T-cell (primary cell): ENCODE measurements at regions not wholly inside any gene's neighbourhood (a gene's known extent, or its start where the extent isn't known, plus 50 kb on each side); places are given as distances from the start of the nearest gene placed in this dataset.

Source experiments
- ATAC-seq, 4 experiments: fragments of 200-7000 bp in 3 of 4; fragments of 150-1000 bp in 1 of 4; cut with Tn5 transposase; replicated peaks in 1 of 4; 1 replicate in 3 of 4; 2 replicates in 1 of 4; pipeline ENCODE4 v1.10.0; 2021; ENCODE audit warnings: moderate library complexity in 3 of 4, mild to moderate bottlenecking in 2 of 4, moderate number of reproducible peaks in 1 of 4
- CTCF ChIA-PET, 2 donors: fragments of 300-600 bp; sonication (Branson Sonifier 250); formaldehyde crosslinking; loops; one replicate each; lab custom pipeline; 2022; ENCODE audit warnings: antibody characterized with exemption in 2 of 2; lab: Charles Lee
- POLR2A ChIA-PET, 2 donors: fragments of 300-600 bp; sonication (Branson Sonifier 250); formaldehyde crosslinking; loops; one replicate each; lab custom pipeline; 2022; ENCODE audit warnings: antibody characterized with exemption in 2 of 2; lab: Charles Lee
- DNase-seq, 35 experiments: peaks; one replicate each; pipeline versions ENCODE4 v3.0.0 to v3.0.0-alpha.2; 2013 to 2023
- H3K27ac ChIP-seq: one replicate; pipeline ENCODE4 v1.5.1; 2013; ENCODE audit warnings: low read length
- H3K27me3 ChIP-seq, 2 experiments: replicated peaks in 1 of 2; 1 replicate in 1 of 2; 2 replicates in 1 of 2; pipeline versions ENCODE4 v1.6.1 to v1.7.0; 2013; ENCODE audit warnings: low read length in 1 of 2, mixed read lengths in 1 of 2; ENCODE audit not compliant: control insufficient read depth in 2 of 2, insufficient read depth in 2 of 2; ENCODE audit errors: extremely low read depth in 1 of 2
- H3K36me3 ChIP-seq, 2 donors: 1 replicate in 1 of 2; 2 replicates in 1 of 2; pipeline versions ENCODE4 v1.6.1 to v1.7.0; 2013; ENCODE audit warnings: low read length in 1 of 2; ENCODE audit not compliant: control insufficient read depth in 2 of 2, insufficient read depth in 1 of 2; ENCODE audit errors: extremely low read depth in 1 of 2
- H3K4me1 ChIP-seq, 2 experiments: 1 replicate in 1 of 2; 2 replicates in 1 of 2; pipeline versions ENCODE4 v1.6.1 to v1.7.0; 2013; ENCODE audit warnings: low read length in 2 of 2, mixed read lengths in 1 of 2; ENCODE audit not compliant: insufficient read depth in 2 of 2, control insufficient read depth in 1 of 2; ENCODE audit errors: extremely low read depth in 1 of 2
- H3K4me3 ChIP-seq, 2 donors: 1 replicate in 1 of 2; 2 replicates in 1 of 2; pipeline versions ENCODE4 v1.5.1 to v1.7.0; 2013; ENCODE audit warnings: mild to moderate bottlenecking in 2 of 2, low read length in 1 of 2, moderate library complexity in 1 of 2; ENCODE audit not compliant: control insufficient read depth in 1 of 2; ENCODE audit errors: extremely low read depth in 1 of 2
- H3K9me3 ChIP-seq: 2 replicates; pipeline ENCODE4 v1.7.0; 2013
- H3K27ac Mint-ChIP-seq, 2 donors: one replicate each; pipeline ENCODE4 v1.8.0; 2020 to 2021; ENCODE audit warnings: mild to moderate bottlenecking in 2 of 2, mixed read lengths in 2 of 2
- H3K27me3 Mint-ChIP-seq, 2 donors: one replicate each; pipeline ENCODE4 v1.8.0; 2021 to 2022; ENCODE audit warnings: mixed read lengths in 2 of 2
- H3K36me3 Mint-ChIP-seq: one replicate; pipeline ENCODE4 v1.8.0; 2021; ENCODE audit warnings: mixed read lengths
- H3K4me1 Mint-ChIP-seq, 3 donors: one replicate each; pipeline ENCODE4 v1.8.0; 2020 to 2022; ENCODE audit warnings: mixed read lengths in 3 of 3, mild to moderate bottlenecking in 1 of 3
- H3K4me3 Mint-ChIP-seq, 3 donors: one replicate each; pipeline ENCODE4 v1.8.0; 2020 to 2022; ENCODE audit warnings: mild to moderate bottlenecking in 3 of 3, mixed read lengths in 3 of 3, moderate library complexity in 3 of 3
- H3K9me3 Mint-ChIP-seq, 3 donors: one replicate each; pipeline ENCODE4 v1.8.0; 2020 to 2022; ENCODE audit warnings: mixed read lengths in 3 of 3
- WGBS: methylation state at CpG from one replicate; pipeline ENCODE4 v1.1.5; 2013; ENCODE audit warnings: missing lambda C conversion rate; ENCODE audit not compliant: insufficient coverage; 5-methylcytosine and 5-hydroxymethylcytosine counted together

DNA sequence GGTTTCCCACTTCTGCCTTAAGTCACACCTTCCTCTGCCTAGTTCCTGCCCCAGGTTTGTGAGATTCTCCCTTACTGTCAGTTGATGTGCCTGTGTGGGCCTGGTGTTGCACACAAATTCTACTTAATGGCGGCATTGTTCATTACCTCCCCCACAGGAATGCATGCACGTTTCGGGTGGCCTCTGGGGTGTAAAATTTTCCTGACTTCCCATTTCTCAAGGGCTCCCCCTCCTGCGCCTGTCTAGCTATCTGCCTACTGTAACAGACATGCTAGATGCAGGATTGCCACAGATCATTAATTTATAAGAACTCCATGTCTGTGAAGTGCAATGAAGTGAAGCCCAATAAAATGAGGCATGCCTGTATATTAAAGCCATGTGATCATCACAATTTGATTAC is 1466.3 kb downstream of the PCDH9 start:
- Histone ChIP-seq H3K9me3 (no peaks in the 10 kb centered on the region), H3K27ac (no peak overlapping the region), H3K36me3 (no peaks in the 10 kb centered on the region), H3K27me3 (no peaks in the 10 kb centered on the region), H3K4me3 (no peak overlapping the region), H3K4me1 (no peaks in the 10 kb centered on the region)
- no peaks in the 10 kb centered on the region for H3K4me1 Mint-ChIP-seq
- H3K36me3 Mint-ChIP-seq, result no peaks in the 10 kb centered on the region
- DNase-seq, result no peak
- ATAC-seq, result no peak
- H3K9me3 Mint-ChIP-seq, result peaks cover 16 to 22% (median 17%) of the 10 kb centered on the region in 3 donors
- H3K27me3 Mint-ChIP-seq, result no peaks in the 10 kb centered on the region
- no peak overlapping the region for H3K27ac Mint-ChIP-seq
- ChIA-PET CTCF (no interaction called here), POLR2A (no interaction called here)
- 100% methylated on average over 1 of the region's 4 CpGs for WGBS
- H3K4me3 Mint-ChIP-seq, result no peak overlapping the region

DNA sequence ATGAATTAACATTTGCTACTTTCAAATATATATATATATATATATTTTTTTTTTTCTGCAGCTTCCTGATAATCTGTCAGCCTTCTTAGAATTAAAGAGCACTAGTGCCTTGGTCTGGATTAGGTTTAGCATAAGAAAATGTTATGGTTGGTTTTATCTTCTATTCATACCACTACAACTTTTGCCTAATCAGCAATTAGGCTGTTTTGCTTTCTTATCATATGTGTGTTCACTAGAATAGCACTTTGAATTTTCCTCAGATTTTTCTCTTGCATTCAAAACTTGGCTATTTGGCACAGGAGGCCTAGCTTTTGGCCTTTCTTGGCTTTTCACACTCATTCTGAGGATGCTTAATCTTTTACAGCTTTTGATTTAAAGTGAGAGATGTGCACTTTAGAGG is 1468.1 kb downstream of the PCDH9 start:
- Histone ChIP-seq H3K4me3 (no peak overlapping the region), H3K27me3 (no peaks in the 10 kb centered on the region), H3K9me3 (no peaks in the 10 kb centered on the region), H3K36me3 (no peaks in the 10 kb centered on the region), H3K27ac (no peak overlapping the region), H3K4me1 (no peaks in the 10 kb centered on the region)
- DNase-seq (no peak), ATAC-seq (no peak)
- Mint-ChIP-seq H3K36me3 (no peaks in the 10 kb centered on the region), H3K27ac (no peak overlapping the region), H3K27me3 (no peaks in the 10 kb centered on the region), H3K4me3 (no peak overlapping the region), H3K9me3 (peaks cover 13 to 31% (median 18%) of the 10 kb centered on the region in 3 donors), H3K4me1 (no peaks in the 10 kb centered on the region)
- POLR2A ChIA-PET, result interaction anchor here in 1 of 2 donors (0.6 kb wide), 1 partner anchor 28 kb away, joined by 3 read pairs; no protein-coding TSS in a partner anchor
- CTCF ChIA-PET, result no interaction called here

- peaks cover 10 to 30% (median 21%) of the 10 kb centered on the region in 3 donors for H3K9me3 Mint-ChIP-seq
- no peak overlapping the region for H3K4me3 ChIP-seq
- no peaks in the 10 kb centered on the region for H3K4me1 Mint-ChIP-seq
- ATAC-seq (no peak), DNase-seq (no peak)
- CTCF ChIA-PET, result no interaction called here
- H3K27me3 Mint-ChIP-seq, result no peaks in the 10 kb centered on the region
- no peaks in the 10 kb centered on the region for H3K9me3 ChIP-seq
- no peak overlapping the region for H3K27ac ChIP-seq
- 78% methylated on average over 5 of the region's 5 CpGs for WGBS
- no peaks in the 10 kb centered on the region for H3K4me1 ChIP-seq
- no peak overlapping the region for H3K27ac Mint-ChIP-seq
- POLR2A ChIA-PET, result no interaction called here
- no peak overlapping the region for H3K4me3 Mint-ChIP-seq
- no peaks in the 10 kb centered on the region for H3K36me3 Mint-ChIP-seq
- H3K36me3 ChIP-seq, result no peaks in the 10 kb centered on the region
- H3K27me3 ChIP-seq, result no peaks in the 10 kb centered on the region
These were observed 1474.0 kb downstream of the PCDH9 start for GRCh38 chr13:65756071-65756671.

DNA sequence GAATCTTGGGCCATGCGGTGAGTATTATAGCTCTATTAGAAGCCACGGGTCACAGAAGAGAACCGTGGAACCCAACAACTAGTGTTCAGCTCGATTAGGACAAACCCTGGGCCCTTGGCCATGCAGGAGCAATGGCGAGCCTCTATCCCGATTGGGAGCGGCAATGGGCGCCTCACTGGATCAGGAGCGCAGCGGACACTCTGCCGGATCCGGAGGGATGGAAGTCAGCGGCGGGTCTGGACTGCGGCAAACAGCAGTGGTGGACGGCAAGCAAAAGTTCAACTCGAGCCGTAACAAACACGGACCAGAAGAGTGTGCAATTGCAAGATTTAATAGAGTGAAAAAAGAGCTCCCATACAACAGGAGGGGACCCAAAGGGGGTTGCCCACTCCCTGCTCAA is 1481.9 kb downstream of the PCDH9 start:
- Mint-ChIP-seq H3K4me1 (no peaks in the 10 kb centered on the region), H3K4me3 (no peak overlapping the region), H3K9me3 (peaks cover 6 to 17% (median 15%) of the 10 kb centered on the region in 3 donors), H3K27me3 (no peaks in the 10 kb centered on the region), H3K27ac (no peak overlapping the region), H3K36me3 (no peaks in the 10 kb centered on the region)
- Histone ChIP-seq H3K9me3 (no peaks in the 10 kb centered on the region), H3K27ac (no peak overlapping the region), H3K36me3 (no peaks in the 10 kb centered on the region), H3K4me1 (no peaks in the 10 kb centered on the region), H3K27me3 (no peaks in the 10 kb centered on the region), H3K4me3 (no peak overlapping the region)
- ATAC-seq, result no peak
- 95% methylated on average over 14 of the region's 19 CpGs for WGBS
- ChIA-PET CTCF (no interaction called here), POLR2A (no interaction called here)
- no peak for DNase-seq

DNA sequence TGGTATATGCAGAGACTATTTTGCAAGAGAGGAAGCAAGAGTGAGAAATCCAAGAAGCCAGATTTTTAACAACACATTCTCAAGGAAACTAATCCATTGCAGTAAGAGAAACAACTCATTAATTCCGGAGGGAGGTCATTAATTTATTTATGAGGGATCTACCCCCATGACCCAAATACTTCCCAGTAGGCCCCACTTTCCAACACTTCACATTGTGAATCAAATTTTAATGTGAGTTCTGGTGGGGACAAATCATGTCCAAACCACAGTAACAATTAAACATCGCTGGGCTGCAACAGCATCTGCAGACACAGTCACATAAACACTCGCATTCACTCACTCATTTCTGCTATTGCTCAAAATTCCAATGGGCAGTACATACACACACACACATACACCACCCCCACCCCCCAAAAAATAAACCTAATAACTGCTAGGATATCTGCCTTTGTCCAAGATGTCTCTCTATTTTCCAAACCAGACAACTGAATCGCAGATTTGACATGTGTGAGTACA is 1483.7 kb downstream of the PCDH9 start:
- no peak for DNase-seq

DNA sequence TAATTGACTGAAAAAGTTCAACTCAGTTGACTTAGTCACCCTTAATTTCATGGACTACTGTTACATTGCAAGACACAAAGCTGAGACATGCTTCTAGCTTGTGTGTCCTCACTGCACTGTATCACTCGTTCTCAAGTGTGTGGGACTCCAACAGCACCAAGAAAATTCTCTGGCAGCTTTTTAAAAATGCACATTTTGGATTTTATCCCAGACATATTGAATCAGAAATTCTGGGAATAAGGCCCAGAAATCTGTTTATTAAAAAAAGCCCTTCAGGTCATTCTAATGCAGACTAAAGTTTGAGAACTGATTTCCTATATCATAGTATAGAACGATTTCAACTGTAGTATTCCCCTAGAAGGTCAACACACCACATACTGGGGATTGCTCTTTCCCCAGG is 1485.3 kb downstream of the PCDH9 start:
- no CpG with 5 or more reads among the region's 2 CpGs for WGBS
- no peak for ATAC-seq
- Histone ChIP-seq H3K27ac (no peak overlapping the region), H3K4me1 (no peaks in the 10 kb centered on the region), H3K36me3 (no peaks in the 10 kb centered on the region), H3K27me3 (no peaks in the 10 kb centered on the region), H3K9me3 (no peaks in the 10 kb centered on the region), H3K4me3 (no peak overlapping the region)
- Mint-ChIP-seq H3K9me3 (peaks cover 6 to 19% (median 12%) of the 10 kb centered on the region in 3 donors), H3K4me3 (no peak overlapping the region), H3K27me3 (no peaks in the 10 kb centered on the region), H3K4me1 (no peaks in the 10 kb centered on the region), H3K36me3 (no peaks in the 10 kb centered on the region), H3K27ac (no peak overlapping the region)
- ChIA-PET CTCF (no interaction called here), POLR2A (no interaction called here)
- no peak for DNase-seq

More for the DNA sequence above, 1483.7 kb downstream of the PCDH9 start:
- no peaks in the 10 kb centered on the region for H3K9me3 ChIP-seq
- H3K36me3 ChIP-seq, result no peaks in the 10 kb centered on the region
- Mint-ChIP-seq H3K27ac (no peak overlapping the region), H3K36me3 (no peaks in the 10 kb centered on the region), H3K4me1 (no peaks in the 10 kb centered on the region), H3K4me3 (no peak overlapping the region), H3K27me3 (no peaks in the 10 kb centered on the region), H3K9me3 (peaks cover 6 to 19% (median 15%) of the 10 kb centered on the region in 3 donors)
- ChIA-PET POLR2A (no interaction called here), CTCF (no interaction called here)
- no peak for ATAC-seq
- 100% methylated on average over 2 of the region's 4 CpGs for WGBS
- no peak overlapping the region for H3K4me3 ChIP-seq
- no peaks in the 10 kb centered on the region for H3K27me3 ChIP-seq
- H3K4me1 ChIP-seq, result no peaks in the 10 kb centered on the region
- no peak overlapping the region for H3K27ac ChIP-seq
